Keratinocyte (primary cell): ENCODE measurements at regions not wholly inside any gene's neighbourhood (a gene's known extent, or its start where the extent isn't known, plus 50 kb on each side); places are given as distances from the start of the nearest gene placed in this dataset.

Experiments
- EZH2 ChIP-seq: IDR thresholded peaks from one replicate; pipeline ENCODE4 v1.6.1; 2012; ENCODE audit warnings: inconsistent platforms, mild to moderate bottlenecking, low read length, moderate library complexity
- TF ChIP-seq, protein P1 (sequence below), 3 experiments: IDR thresholded peaks in 1 of 3; conservative IDR thresholded peaks in 1 of 3; optimal IDR thresholded peaks in 1 of 3; 2 replicates in 2 of 3; 3 replicates in 1 of 3; pipeline versions ENCODE3 to v1.5.1; 2011; ENCODE audit warnings: low read length in 3 of 3, mild to moderate bottlenecking in 3 of 3, moderate library complexity in 2 of 3, control low read depth in 1 of 3, inconsistent platforms in 1 of 3; ENCODE audit not compliant: insufficient read depth in 2 of 3; ENCODE audit errors: extremely low read depth in 1 of 3

DNA sequence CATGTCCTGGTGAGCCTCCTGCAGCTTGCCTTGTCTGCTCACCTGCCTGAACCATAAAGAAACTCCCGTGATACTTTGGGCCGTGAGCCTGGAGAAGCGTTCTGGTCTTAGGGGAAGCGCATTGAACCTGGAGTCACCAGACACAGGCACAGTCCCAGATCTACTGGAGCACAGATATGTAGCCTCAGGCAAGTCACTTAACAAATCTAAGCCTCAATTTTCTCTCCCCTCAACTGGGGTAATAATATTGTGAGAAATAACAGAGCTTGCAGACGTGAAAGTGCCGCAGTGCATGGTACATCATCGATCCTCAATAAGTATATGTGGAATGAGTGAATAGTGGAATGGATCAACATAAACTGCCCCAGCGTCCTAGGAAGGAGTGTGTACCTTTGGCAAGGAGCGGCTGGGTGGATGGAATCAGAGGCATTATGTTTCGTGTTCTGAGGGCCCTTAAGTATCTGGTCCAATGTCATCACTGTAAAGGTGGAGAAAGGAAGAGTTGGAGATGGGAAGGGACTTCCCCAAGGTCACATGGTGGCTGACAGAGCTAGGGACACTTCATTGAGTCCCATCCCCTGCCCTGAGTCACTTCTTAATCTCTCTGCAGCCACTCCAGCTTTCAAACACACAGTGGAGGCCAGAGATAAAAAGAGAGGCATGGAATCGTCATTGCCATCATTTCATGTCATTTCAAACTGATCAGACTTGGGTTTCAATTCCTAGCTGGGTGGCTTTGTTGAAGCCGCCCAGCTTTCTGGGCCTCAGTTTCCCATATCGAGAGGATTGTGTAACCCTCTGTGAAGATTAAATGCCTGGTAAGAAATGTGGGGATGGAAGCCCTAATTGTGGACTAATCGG is 172.4 kb downstream of the DDX1 start:
- TF ChIP-seq, protein P1, sequence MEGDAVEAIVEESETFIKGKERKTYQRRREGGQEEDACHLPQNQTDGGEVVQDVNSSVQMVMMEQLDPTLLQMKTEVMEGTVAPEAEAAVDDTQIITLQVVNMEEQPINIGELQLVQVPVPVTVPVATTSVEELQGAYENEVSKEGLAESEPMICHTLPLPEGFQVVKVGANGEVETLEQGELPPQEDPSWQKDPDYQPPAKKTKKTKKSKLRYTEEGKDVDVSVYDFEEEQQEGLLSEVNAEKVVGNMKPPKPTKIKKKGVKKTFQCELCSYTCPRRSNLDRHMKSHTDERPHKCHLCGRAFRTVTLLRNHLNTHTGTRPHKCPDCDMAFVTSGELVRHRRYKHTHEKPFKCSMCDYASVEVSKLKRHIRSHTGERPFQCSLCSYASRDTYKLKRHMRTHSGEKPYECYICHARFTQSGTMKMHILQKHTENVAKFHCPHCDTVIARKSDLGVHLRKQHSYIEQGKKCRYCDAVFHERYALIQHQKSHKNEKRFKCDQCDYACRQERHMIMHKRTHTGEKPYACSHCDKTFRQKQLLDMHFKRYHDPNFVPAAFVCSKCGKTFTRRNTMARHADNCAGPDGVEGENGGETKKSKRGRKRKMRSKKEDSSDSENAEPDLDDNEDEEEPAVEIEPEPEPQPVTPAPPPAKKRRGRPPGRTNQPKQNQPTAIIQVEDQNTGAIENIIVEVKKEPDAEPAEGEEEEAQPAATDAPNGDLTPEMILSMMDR (optimal IDR thresholded peaks at IDR 0.05 in 1 of 3, IDR thresholded peaks at IDR 0.05 in 1 of 3, conservative IDR thresholded peaks at IDR 0.05 in 1 of 3; ENCODE audit: extremely low read depth in 1 of 3, insufficient read depth in 2 of 3, low read length in 3 of 3): no peak
- no peak for TF ChIP-seq EZH2
